SK-N-SH treated with all-trans-retinoic acid at 6 μM for 48 hours (cell line): ENCODE measurements at regions not wholly inside any gene's neighbourhood (a gene's known extent, or its start where the extent isn't known, plus 50 kb on each side); places are given as distances from the start of the nearest gene placed in this dataset.

ENCODE experiments used
- CSDC2 ChIP-seq: fragments of 250-450 bp; sonication (Bioruptor Pico); IDR thresholded peaks from 2 replicates; pipeline ENCODE4 v1.5.0; 2020; ENCODE audit warnings: mild to moderate bottlenecking, moderate library complexity
- RARB ChIP-seq: fragments of 250-450 bp; sonication (Bioruptor Pico); IDR thresholded peaks from 2 replicates; pipeline ENCODE4 v1.8.0; 2021; ENCODE audit warnings: mild to moderate bottlenecking, moderate library complexity
- TCF4 ChIP-seq: fragments of 250-450 bp; sonication (Bioruptor Pico); IDR thresholded peaks from 2 replicates; pipeline ENCODE4 v1.8.0; 2021; ENCODE audit warnings: mild to moderate bottlenecking, moderate library complexity, borderline replicate concordance
- ZC3H10 ChIP-seq: fragments of 250-450 bp; sonication (Bioruptor Pico); IDR thresholded peaks from 2 replicates; pipeline ENCODE4 v1.5.1; 2021; ENCODE audit warnings: mild to moderate bottlenecking, moderate library complexity
- ZNF565 ChIP-seq: fragments of 450-650 bp; formaldehyde crosslinking; conservative IDR thresholded peaks from 2 replicates; pipeline ENCODE4 v1.5.0; 2020; ENCODE audit warnings: low read depth, mild to moderate bottlenecking, moderate library complexity
- TF ChIP-seq, protein P1 (sequence below): fragments of 250-450 bp; sonication (Bioruptor Pico); IDR thresholded peaks from 2 replicates; pipeline ENCODE4 v1.8.0; 2020; ENCODE audit warnings: mild to moderate bottlenecking, moderate library complexity, borderline replicate concordance
- TF ChIP-seq, protein P2 (sequence below): fragments of 250-450 bp; sonication (Bioruptor Pico); IDR thresholded peaks from 2 replicates; pipeline ENCODE4 v1.5.1; 2021; ENCODE audit warnings: mild to moderate bottlenecking, moderate library complexity
- TF ChIP-seq, protein P3 (sequence below): fragments of 250-450 bp; sonication (Bioruptor Pico); IDR thresholded peaks from 2 replicates; pipeline ENCODE4 v1.5.1; 2020; ENCODE audit warnings: low read depth, mild to moderate bottlenecking, moderate library complexity

DNA sequence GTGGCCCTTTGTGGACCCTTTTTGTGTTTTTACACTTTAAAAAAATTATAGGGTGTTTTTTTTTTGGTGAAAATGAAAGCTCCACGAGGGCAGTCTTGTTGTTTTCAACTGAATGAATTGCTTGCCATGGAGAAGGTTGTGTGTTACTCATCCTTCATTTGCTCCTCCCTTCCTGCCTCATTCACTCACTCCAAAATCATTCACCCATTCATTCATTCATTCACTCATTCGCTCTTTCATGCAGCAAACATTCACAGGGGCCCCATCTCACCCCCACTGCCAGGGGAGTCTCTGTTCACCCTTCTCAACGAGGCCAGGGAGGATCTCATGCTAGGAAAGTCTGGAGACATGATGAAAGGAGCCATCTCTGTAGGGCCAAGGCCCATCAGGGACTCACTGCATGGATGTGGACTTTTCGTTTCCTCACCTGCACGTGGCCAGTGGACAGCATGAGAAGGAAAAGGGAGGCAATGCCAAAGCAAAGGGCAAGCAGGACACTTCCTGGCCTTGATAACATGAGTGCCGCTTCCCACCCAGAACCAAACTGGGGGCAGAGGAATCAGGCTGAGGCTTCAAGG is 62.8 kb upstream of the COL13A1 start:
- TF ChIP-seq ZC3H10 (CRISPR knock-in tag) (no peak), RARB (no peak), TCF4 (CRISPR knock-in tag) (no peak), ZNF565 (no peak), CSDC2 (CRISPR knock-in tag) (no peak)
- TF ChIP-seq, protein P1, sequence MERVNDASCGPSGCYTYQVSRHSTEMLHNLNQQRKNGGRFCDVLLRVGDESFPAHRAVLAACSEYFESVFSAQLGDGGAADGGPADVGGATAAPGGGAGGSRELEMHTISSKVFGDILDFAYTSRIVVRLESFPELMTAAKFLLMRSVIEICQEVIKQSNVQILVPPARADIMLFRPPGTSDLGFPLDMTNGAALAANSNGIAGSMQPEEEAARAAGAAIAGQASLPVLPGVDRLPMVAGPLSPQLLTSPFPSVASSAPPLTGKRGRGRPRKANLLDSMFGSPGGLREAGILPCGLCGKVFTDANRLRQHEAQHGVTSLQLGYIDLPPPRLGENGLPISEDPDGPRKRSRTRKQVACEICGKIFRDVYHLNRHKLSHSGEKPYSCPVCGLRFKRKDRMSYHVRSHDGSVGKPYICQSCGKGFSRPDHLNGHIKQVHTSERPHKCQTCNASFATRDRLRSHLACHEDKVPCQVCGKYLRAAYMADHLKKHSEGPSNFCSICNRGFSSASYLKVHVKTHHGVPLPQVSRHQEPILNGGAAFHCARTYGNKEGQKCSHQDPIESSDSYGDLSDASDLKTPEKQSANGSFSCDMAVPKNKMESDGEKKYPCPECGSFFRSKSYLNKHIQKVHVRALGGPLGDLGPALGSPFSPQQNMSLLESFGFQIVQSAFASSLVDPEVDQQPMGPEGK (CRISPR knock-in tag): no peak
- TF ChIP-seq, protein P2, sequence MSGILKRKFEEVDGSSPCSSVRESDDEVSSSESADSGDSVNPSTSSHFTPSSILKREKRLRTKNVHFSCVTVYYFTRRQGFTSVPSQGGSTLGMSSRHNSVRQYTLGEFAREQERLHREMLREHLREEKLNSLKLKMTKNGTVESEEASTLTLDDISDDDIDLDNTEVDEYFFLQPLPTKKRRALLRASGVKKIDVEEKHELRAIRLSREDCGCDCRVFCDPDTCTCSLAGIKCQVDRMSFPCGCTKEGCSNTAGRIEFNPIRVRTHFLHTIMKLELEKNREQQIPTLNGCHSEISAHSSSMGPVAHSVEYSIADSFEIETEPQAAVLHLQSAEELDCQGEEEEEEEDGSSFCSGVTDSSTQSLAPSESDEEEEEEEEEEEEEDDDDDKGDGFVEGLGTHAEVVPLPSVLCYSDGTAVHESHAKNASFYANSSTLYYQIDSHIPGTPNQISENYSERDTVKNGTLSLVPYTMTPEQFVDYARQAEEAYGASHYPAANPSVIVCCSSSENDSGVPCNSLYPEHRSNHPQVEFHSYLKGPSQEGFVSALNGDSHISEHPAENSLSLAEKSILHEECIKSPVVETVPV (CRISPR knock-in tag): no peak
- TF ChIP-seq, protein P3, sequence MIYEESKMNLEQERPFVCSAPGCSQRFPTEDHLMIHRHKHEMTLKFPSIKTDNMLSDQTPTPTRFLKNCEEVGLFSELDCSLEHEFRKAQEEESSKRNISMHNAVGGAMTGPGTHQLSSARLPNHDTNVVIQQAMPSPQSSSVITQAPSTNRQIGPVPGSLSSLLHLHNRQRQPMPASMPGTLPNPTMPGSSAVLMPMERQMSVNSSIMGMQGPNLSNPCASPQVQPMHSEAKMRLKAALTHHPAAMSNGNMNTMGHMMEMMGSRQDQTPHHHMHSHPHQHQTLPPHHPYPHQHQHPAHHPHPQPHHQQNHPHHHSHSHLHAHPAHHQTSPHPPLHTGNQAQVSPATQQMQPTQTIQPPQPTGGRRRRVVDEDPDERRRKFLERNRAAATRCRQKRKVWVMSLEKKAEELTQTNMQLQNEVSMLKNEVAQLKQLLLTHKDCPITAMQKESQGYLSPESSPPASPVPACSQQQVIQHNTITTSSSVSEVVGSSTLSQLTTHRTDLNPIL (CRISPR knock-in tag): no peak
